ENCODE measurements at regions not wholly inside any gene's neighbourhood (a gene's known extent, or its start where the extent isn't known, plus 50 kb on each side); places are given as distances from the start of the nearest gene placed in this dataset.
A peak's percentile ranks its signal among the peaks of the same experiment; 100 is the strongest.

- H3K9ac ChIP-seq (ENCODE audit: low read length) = no peak overlapping the region
- H3K4me1 ChIP-seq (ENCODE audit: insufficient read depth, low read length) = peaks cover 29% of the 10 kb centered on the region
- H3K27ac Mint-ChIP-seq (ENCODE audit: unreplicated experiment) = peak overlapping the region; percentile 93
- no peaks in the 10 kb centered on the region for H3K9me3 Mint-ChIP-seq (ENCODE audit: unreplicated experiment)
- no peaks in the 10 kb centered on the region for H3K36me3 ChIP-seq (ENCODE audit: insufficient read depth, low read length)
- H2AFZ ChIP-seq (ENCODE audit: low read depth, low read length) = no peak overlapping the region
- peak; percentile 67 for FAIRE-seq
- TF ChIP-seq EZH2 (IDR thresholded peaks at IDR 0.05; ENCODE audit: insufficient read depth, low read length) (no peak), CTCF (IDR thresholded peaks at IDR 0.05; ENCODE audit: insufficient read depth, low read depth, low read length) (no peak)
- peaks cover 62% of the 10 kb centered on the region for H3K4me1 Mint-ChIP-seq (ENCODE audit: low read depth, unreplicated experiment)
- peak; percentile 52 for DNase-seq (ENCODE audit: low read depth)
- H3K27me3 ChIP-seq (ENCODE audit: insufficient read depth, low read length) = no peaks in the 10 kb centered on the region
- H3K9me3 ChIP-seq (ENCODE audit: insufficient read depth, low read depth, low read length) = no peaks in the 10 kb centered on the region
- no peaks in the 10 kb centered on the region for H3K36me3 Mint-ChIP-seq (ENCODE audit: low read depth, unreplicated experiment)
- no peak overlapping the region for H3K4me3 Mint-ChIP-seq (ENCODE audit: unreplicated experiment)
- no peak overlapping the region for H3K4me3 ChIP-seq (ENCODE audit: insufficient read depth, low read depth, low read length)
- H3K79me2 ChIP-seq (ENCODE audit: insufficient read depth, low read length) = no peaks in the 10 kb centered on the region
- H3K27ac ChIP-seq (ENCODE audit: low read depth, low read length) = peak overlapping the region; percentile 57
- H3K4me2 ChIP-seq (ENCODE audit: low read length) = no peak overlapping the region
- no peaks in the 10 kb centered on the region for H4K20me1 ChIP-seq (ENCODE audit: insufficient read depth, low read length)
- H3K27me3 Mint-ChIP-seq (ENCODE audit: low read depth, unreplicated experiment) = no peaks in the 10 kb centered on the region
Measured at GRCh38 chr2:181814057-181814491, 77.5 kb upstream of the ITPRID2 start.

GRCh38 chr2:181817509-181817908, 74.0 kb upstream of the ITPRID2 start:
- FAIRE-seq = no peak
- H2AFZ ChIP-seq (ENCODE audit: low read depth, low read length) = no peak overlapping the region
- no peaks in the 10 kb centered on the region for H3K27me3 Mint-ChIP-seq (ENCODE audit: low read depth, unreplicated experiment)

More at GRCh38 chr2:181817509-181817908, 74.0 kb upstream of the ITPRID2 start:
- no peak overlapping the region for H3K4me3 Mint-ChIP-seq (ENCODE audit: unreplicated experiment)
- Histone ChIP-seq H3K36me3 (ENCODE audit: insufficient read depth, low read length) (no peaks in the 10 kb centered on the region), H3K27me3 (ENCODE audit: insufficient read depth, low read length) (no peaks in the 10 kb centered on the region), H3K9me3 (ENCODE audit: insufficient read depth, low read depth, low read length) (no peaks in the 10 kb centered on the region), H3K4me1 (ENCODE audit: insufficient read depth, low read length) (peaks cover 7% of the 10 kb centered on the region), H3K27ac (ENCODE audit: low read depth, low read length) (no peak overlapping the region), H3K79me2 (ENCODE audit: insufficient read depth, low read length) (no peaks in the 10 kb centered on the region), H4K20me1 (ENCODE audit: insufficient read depth, low read length) (no peaks in the 10 kb centered on the region), H3K4me2 (ENCODE audit: low read length) (no peak overlapping the region), H3K9ac (ENCODE audit: low read length) (no peak overlapping the region), H3K4me3 (ENCODE audit: insufficient read depth, low read depth, low read length) (no peak overlapping the region)
- no peaks in the 10 kb centered on the region for H3K36me3 Mint-ChIP-seq (ENCODE audit: low read depth, unreplicated experiment)
- H3K9me3 Mint-ChIP-seq (ENCODE audit: unreplicated experiment) = no peaks in the 10 kb centered on the region
- peak overlapping the region; percentile 55 for H3K27ac Mint-ChIP-seq (ENCODE audit: unreplicated experiment)
- TF ChIP-seq CTCF (IDR thresholded peaks at IDR 0.05; ENCODE audit: insufficient read depth, low read depth, low read length) (no peak), EZH2 (IDR thresholded peaks at IDR 0.05; ENCODE audit: insufficient read depth, low read length) (no peak)
- peaks cover 45% of the 10 kb centered on the region for H3K4me1 Mint-ChIP-seq (ENCODE audit: low read depth, unreplicated experiment)
- DNase-seq (ENCODE audit: low read depth) = no peak

Data from astrocyte (in vitro differentiated cells and primary cell).